ENCODE measurements at regions not wholly inside any gene's neighbourhood (a gene's known extent, or its start where the extent isn't known, plus 50 kb on each side); places are given as distances from the start of the nearest gene placed in this dataset.

GRCh38 chr15:62698646-62699045 lies 343.9 kb upstream of the TPM1 start:
- no peak for TF ChIP-seq CTCF (IDR thresholded peaks at IDR 0.05; ENCODE audit: low read depth, low read length)
- TF ChIP-seq EZH2phosphoT487 (IDR thresholded peaks at IDR 0.05; ENCODE audit: low read depth) = no peak

Data from OCI-LY3 (cell line).